HL-60 (cell line): ENCODE measurements at regions not wholly inside any gene's neighbourhood (a gene's known extent, or its start where the extent isn't known, plus 50 kb on each side); places are given as distances from the start of the nearest gene placed in this dataset.
"Not testable (repeated sequence)": the region's sequence is repeated elsewhere in the genome, so short reads cannot be mapped to it uniquely, and the experiment has no call there.

Experiments used
- DNase-seq, 2 experiments: peaks; one replicate each; pipeline ENCODE4 v3.0.0-alpha.2; 2010 to 2020; ENCODE audit warnings: low read depth in 1 of 2, low spot score in 1 of 2
- H3K27ac ChIP-seq: fragments of 250-450 bp; sonication (Bioruptor Pico); replicated peaks from 2 replicates; pipeline ENCODE4 v1.5.1; 2020; ENCODE audit warnings: mild to moderate bottlenecking, moderate library complexity
- H3K27me3 ChIP-seq: fragments of 250-450 bp; sonication (Bioruptor Pico); 2 replicates; pipeline ENCODE4 v1.5.1; 2021; ENCODE audit warnings: mild to moderate bottlenecking, moderate library complexity; ENCODE audit not compliant: insufficient read depth, poor library complexity, severe bottlenecking
- H3K4me3 ChIP-seq: replicated peaks from 2 replicates; pipeline ENCODE4 v1.5.1; 2011; ENCODE audit warnings: mild to moderate bottlenecking, control low read depth, low read length; ENCODE audit not compliant: insufficient read depth
- CTCF ChIP-seq: IDR thresholded peaks from one replicate; pipeline ENCODE4 v1.5.1; 2011; ENCODE audit warnings: low read length, control low read depth, inconsistent platforms; ENCODE audit not compliant: insufficient read depth
- GABPA ChIP-seq: IDR thresholded peaks from 2 replicates; pipeline ENCODE4 v1.6.1; 2012; ENCODE audit warnings: low read depth
- POLR2AphosphoS5 ChIP-seq: IDR thresholded peaks from 2 replicates; pipeline ENCODE4 v1.6.1; 2012; ENCODE audit warnings: low read depth
- REST ChIP-seq: IDR thresholded peaks from 2 replicates; pipeline ENCODE4 v1.6.1; 2012; ENCODE audit warnings: low read depth; ENCODE audit not compliant: insufficient replicate concordance
- SPI1 ChIP-seq: IDR thresholded peaks from 2 replicates; pipeline ENCODE4 v1.6.1; 2012; ENCODE audit warnings: low read depth, mild to moderate bottlenecking, borderline replicate concordance

- no peak for DNase-seq
- Histone ChIP-seq H3K4me3 (no peak overlapping the region), H3K27me3 (no peaks in the 10 kb centered on the region), H3K27ac (no peak overlapping the region)
- TF ChIP-seq SPI1 = no peak
- TF ChIP-seq CTCF = no peak
- TF ChIP-seq GABPA = no peak
These were observed 207.5 kb upstream of the GNAI1 start for GRCh38 chr7:79927116-79927515.

- H3K4me3 ChIP-seq = no peak overlapping the region
- TF ChIP-seq POLR2AphosphoS5 = no peak
- TF ChIP-seq CTCF = no peak
- TF ChIP-seq GABPA = no peak
- no peak for TF ChIP-seq SPI1
- TF ChIP-seq REST = no peak
- H3K27ac ChIP-seq = no peak overlapping the region
- DNase-seq = no peak
- no peaks in the 10 kb centered on the region for H3K27me3 ChIP-seq
These were observed 210.7 kb upstream of the GNAI1 start for GRCh38 chr7:79923953-79924352.

GRCh38 chr7:79922894-79923293 lies 211.7 kb upstream of the GNAI1 start:
- no peak overlapping the region for H3K27ac ChIP-seq
- no peak for TF ChIP-seq REST
- no peak for TF ChIP-seq POLR2AphosphoS5
- TF ChIP-seq SPI1 = no peak
- TF ChIP-seq GABPA = no peak
- TF ChIP-seq CTCF = no peak
- no peaks in the 10 kb centered on the region for H3K27me3 ChIP-seq
- DNase-seq = no peak
- no peak overlapping the region for H3K4me3 ChIP-seq

GRCh38 chr7:79921976-79922375 lies 212.7 kb upstream of the GNAI1 start:
- Histone ChIP-seq H3K4me3 (no peak overlapping the region), H3K27ac (no peak overlapping the region), H3K27me3 (no peaks in the 10 kb centered on the region)
- no peak for DNase-seq
- TF ChIP-seq POLR2AphosphoS5 (no peak), REST (no peak), SPI1 (no peak), GABPA (no peak), CTCF (no peak)

GRCh38 chr7:79918632-79919031 lies 216.0 kb upstream of the GNAI1 start:
- DNase-seq, H3K27ac ChIP-seq, H3K27me3 ChIP-seq, H3K4me3 ChIP-seq: not testable (repeated sequence)
